OCI-LY1 (cell line): ENCODE measurements at regions not wholly inside any gene's neighbourhood (a gene's known extent, or its start where the extent isn't known, plus 50 kb on each side); places are given as distances from the start of the nearest gene placed in this dataset.

ENCODE experiments used
- EZH2 ChIP-seq: fragments of 200-600 bp; sonication (generic), shearing (Covaris generic); IDR thresholded peaks from 2 replicates; pipeline ENCODE4 v1.8.0; 2017; ENCODE audit warnings: borderline replicate concordance, mixed run types, mild to moderate bottlenecking, antibody characterized with exemption, low read length, moderate library complexity, mixed read lengths
- TF ChIP-seq, protein P1 (sequence below): fragments of 200-600 bp; sonication (generic), shearing (Covaris generic); IDR thresholded peaks from 2 replicates; pipeline ENCODE4 v1.5.1; 2017; ENCODE audit warnings: mild to moderate bottlenecking, antibody characterized with exemption, low read length, moderate library complexity, mixed read lengths

- TF ChIP-seq, protein P1, sequence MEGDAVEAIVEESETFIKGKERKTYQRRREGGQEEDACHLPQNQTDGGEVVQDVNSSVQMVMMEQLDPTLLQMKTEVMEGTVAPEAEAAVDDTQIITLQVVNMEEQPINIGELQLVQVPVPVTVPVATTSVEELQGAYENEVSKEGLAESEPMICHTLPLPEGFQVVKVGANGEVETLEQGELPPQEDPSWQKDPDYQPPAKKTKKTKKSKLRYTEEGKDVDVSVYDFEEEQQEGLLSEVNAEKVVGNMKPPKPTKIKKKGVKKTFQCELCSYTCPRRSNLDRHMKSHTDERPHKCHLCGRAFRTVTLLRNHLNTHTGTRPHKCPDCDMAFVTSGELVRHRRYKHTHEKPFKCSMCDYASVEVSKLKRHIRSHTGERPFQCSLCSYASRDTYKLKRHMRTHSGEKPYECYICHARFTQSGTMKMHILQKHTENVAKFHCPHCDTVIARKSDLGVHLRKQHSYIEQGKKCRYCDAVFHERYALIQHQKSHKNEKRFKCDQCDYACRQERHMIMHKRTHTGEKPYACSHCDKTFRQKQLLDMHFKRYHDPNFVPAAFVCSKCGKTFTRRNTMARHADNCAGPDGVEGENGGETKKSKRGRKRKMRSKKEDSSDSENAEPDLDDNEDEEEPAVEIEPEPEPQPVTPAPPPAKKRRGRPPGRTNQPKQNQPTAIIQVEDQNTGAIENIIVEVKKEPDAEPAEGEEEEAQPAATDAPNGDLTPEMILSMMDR = no peak
- no peak for TF ChIP-seq EZH2
Observed at GRCh38 chr2:75790814-75791467, 80.2 kb upstream of the GCFC2 start.
